ENCODE measurements at regions not wholly inside any gene's neighbourhood (a gene's known extent, or its start where the extent isn't known, plus 50 kb on each side); places are given as distances from the start of the nearest gene placed in this dataset.
"Not testable (repeated sequence)": the region's sequence is repeated elsewhere in the genome, so short reads cannot be mapped to it uniquely, and the experiment has no call there.

GRCh38 chr16:88252057-88252794 lies 130.5 kb upstream of the ZNF469 start:
- not testable (repeated sequence) for DNase-seq

GRCh38 chr16:88258141-88258540 lies 124.6 kb upstream of the ZNF469 start:
- H3K36me3 ChIP-seq; H3K4me3 ChIP-seq; H3K27ac ChIP-seq; ATAC-seq; intact Hi-C loops (cut with DNase I); DNase-seq: not testable (repeated sequence)
- Histone ChIP-seq H3K27me3 (peaks cover 0 to 18% (median 0%) of the 10 kb centered on the region in 9 donors), H3K9me3 (peaks cover 0 to 27% (median 0%) of the 10 kb centered on the region in 12 donors), H3K4me1 (peaks cover 0 to 11% (median 0%) of the 10 kb centered on the region in 12 donors)
- 79 to 90% (median 87%) methylated on average over 2 of the region's 2 CpGs for WGBS, 4 donors

More at GRCh38 chr16:88252057-88252794, 130.5 kb upstream of the ZNF469 start:
- ATAC-seq; intact Hi-C loops (cut with DNase I); H3K4me1 ChIP-seq; H3K27ac ChIP-seq; H3K36me3 ChIP-seq; H3K4me3 ChIP-seq; H3K27me3 ChIP-seq: not testable (repeated sequence)
- 49 to 79% (median 73%) methylated on average over 3 to 4 of the region's 7 CpGs for WGBS, 4 donors
- H3K9me3 ChIP-seq: peaks cover 0 to 33% (median 0%) of the 10 kb centered on the region in 12 donors

- peaks cover 0 to 11% (median 0%) of the 10 kb centered on the region in 12 donors for H3K4me1 ChIP-seq
- H3K27me3 ChIP-seq: peaks cover 0 to 18% (median 0%) of the 10 kb centered on the region in 9 donors
- H3K9me3 ChIP-seq: peaks cover 0 to 22% (median 0%) of the 10 kb centered on the region in 12 donors
- WGBS, 4 donors: 25 to 49% (median 38%) methylated on average over 12 to 32 of the region's 32 CpGs
- intact Hi-C loops (cut with DNase I); DNase-seq; H3K36me3 ChIP-seq; H3K27ac ChIP-seq; ATAC-seq; H3K4me3 ChIP-seq: not testable (repeated sequence)
These were observed 123.8 kb upstream of the ZNF469 start for GRCh38 chr16:88258764-88259525.

GRCh38 chr16:88259538-88259937 lies 123.2 kb upstream of the ZNF469 start:
- H3K36me3 ChIP-seq; intact Hi-C loops (cut with DNase I); H3K27ac ChIP-seq; ATAC-seq; DNase-seq; H3K4me3 ChIP-seq: not testable (repeated sequence)
- Histone ChIP-seq H3K4me1 (peaks cover 0 to 12% (median 1%) of the 10 kb centered on the region in 12 donors), H3K9me3 (peaks cover 0 to 18% (median 0%) of the 10 kb centered on the region in 12 donors), H3K27me3 (peaks cover 0 to 18% (median 0%) of the 10 kb centered on the region in 9 donors)
- WGBS, 4 donors: 78 to 82% (median 81%) methylated on average over 10 of the region's 10 CpGs

- ATAC-seq; H3K27ac ChIP-seq; intact Hi-C loops (cut with DNase I); H3K36me3 ChIP-seq; H3K4me3 ChIP-seq; DNase-seq: not testable (repeated sequence)
- 94 to 95% (median 95%) methylated on average over 17 of the region's 17 CpGs for WGBS, 4 donors
- Histone ChIP-seq H3K9me3 (peaks cover 0 to 14% (median 0%) of the 10 kb centered on the region in 12 donors), H3K27me3 (peaks cover 0 to 18% (median 0%) of the 10 kb centered on the region in 9 donors), H3K4me1 (peaks cover 0 to 16% (median 7%) of the 10 kb centered on the region in 12 donors)
These were observed 122.6 kb upstream of the ZNF469 start for GRCh38 chr16:88260146-88260545.

GRCh38 chr16:88260881-88261665 lies 121.7 kb upstream of the ZNF469 start:
- H3K36me3 ChIP-seq; intact Hi-C loops (cut with DNase I); ATAC-seq; H3K9me3 ChIP-seq; H3K4me3 ChIP-seq; H3K27ac ChIP-seq; DNase-seq: not testable (repeated sequence)
- Histone ChIP-seq H3K27me3 (peaks cover 0 to 18% (median 0%) of the 10 kb centered on the region in 9 donors), H3K4me1 (peaks cover 0 to 24% (median 13%) of the 10 kb centered on the region in 12 donors)
- WGBS, 4 donors: 93 to 95% (median 93%) methylated on average over 26 of the region's 26 CpGs

- H3K36me3 ChIP-seq; H3K9me3 ChIP-seq; H3K4me3 ChIP-seq; intact Hi-C loops (cut with DNase I); ATAC-seq: not testable (repeated sequence)
- 71 to 82% (median 77%) methylated on average over 13 to 18 of the region's 18 CpGs for WGBS, 4 donors
- Histone ChIP-seq H3K27ac (peak overlapping the region in 4 of 12 donors; percentile 4 to 50 (median 36)), H3K27me3 (peaks cover 0 to 18% (median 0%) of the 10 kb centered on the region in 9 donors), H3K4me1 (peaks cover 0 to 26% (median 15%) of the 10 kb centered on the region in 12 donors)
- DNase-seq: peak in 1 of 5 donors; percentile 49
These were observed 120.7 kb upstream of the ZNF469 start for GRCh38 chr16:88261814-88262605.
